ENCODE measurements at regions not wholly inside any gene's neighbourhood (a gene's known extent, or its start where the extent isn't known, plus 50 kb on each side); places are given as distances from the start of the nearest gene placed in this dataset.

- ATAC-seq, result no peak
- no peak overlapping the region for H3K4me2 ChIP-seq (ENCODE audit: low read length)
- ChIA-PET POLR2A (no interaction called here), RAD21 (ENCODE audit: low non-redundant PET in 1 of 2, low total read pairs in 2 of 2, uncharacterized antibody in 2 of 2, unreplicated experiment in 2 of 2) (no interaction called here), CTCF (no interaction called here)
- BruUV-seq (replicated peaks), result no TSS peak
- H3K27ac ChIP-seq (ENCODE audit: low read depth, low read length), result no peak overlapping the region
- H3K4me1 ChIP-seq (ENCODE audit: control insufficient read depth in 1 of 2, insufficient read depth in 2 of 2, low read length in 2 of 2), result peaks cover 0 to 6% of the 10 kb centered on the region in 2 experiments; a peak in 1 of 4 replicates
- no peak overlapping the region for H2AFZ ChIP-seq (ENCODE audit: low read depth, low read length, poor library complexity, severe bottlenecking)
- H3K4me3 ChIP-seq (replicated peaks in 1 of 2; ENCODE audit: low read depth in 1 of 2, low read length in 2 of 2), result no peak overlapping the region
- no peaks in the 10 kb centered on the region for H3K79me2 ChIP-seq (ENCODE audit: insufficient read depth, low read length)
- no peak for DNase-seq (ENCODE audit: low read depth, low spot score)
- TF ChIP-seq CTCF (IDR thresholded peaks at IDR 0.05 in 2 of 3, conservative IDR thresholded peaks at IDR 0.05 in 1 of 3; ENCODE audit: borderline replicate concordance in 1 of 3, insufficient read depth in 1 of 3, low read depth in 2 of 3, low read length in 2 of 3), result no peak
- no peak for TF ChIP-seq SRF (IDR thresholded peaks at IDR 0.05; ENCODE audit: low read depth)
- TF ChIP-seq ZBTB33 (IDR thresholded peaks at IDR 0.05; ENCODE audit: extremely low read depth, insufficient replicate concordance, low read length), result no peak
- no peak for TF ChIP-seq JUND (IDR thresholded peaks at IDR 0.05)
- no peak for TF ChIP-seq POLR2AphosphoS5 (IDR thresholded peaks at IDR 0.05; ENCODE audit: low read depth, low read length)
- TF ChIP-seq REST (IDR thresholded peaks at IDR 0.05; ENCODE audit: low read depth), result no peak
- no peak for TF ChIP-seq FOSL1 (IDR thresholded peaks at IDR 0.05; ENCODE audit: low read depth)
- no peak for TF ChIP-seq MAX (IDR thresholded peaks at IDR 0.05)
- no peak for TF ChIP-seq SP1 (IDR thresholded peaks at IDR 0.05; ENCODE audit: low read depth)
- TF ChIP-seq RAD21 (IDR thresholded peaks at IDR 0.05; ENCODE audit: low read depth), result no peak
- TF ChIP-seq TCF7L2 (IDR thresholded peaks at IDR 0.05; ENCODE audit: borderline replicate concordance, extremely low read depth, insufficient read depth, insufficient read length), result no peak
- no peak for TF ChIP-seq ELF1 (IDR thresholded peaks at IDR 0.05; ENCODE audit: borderline replicate concordance, low read depth)
- TF ChIP-seq CBX3 (IDR thresholded peaks at IDR 0.05; ENCODE audit: low read depth), result no peak
- no peak for TF ChIP-seq EGR1 (IDR thresholded peaks at IDR 0.05; ENCODE audit: low read depth)
- no peak for TF ChIP-seq ATF3 (IDR thresholded peaks at IDR 0.05)
- no peak for TF ChIP-seq EZH2phosphoT487 (IDR thresholded peaks at IDR 0.05; ENCODE audit: borderline replicate concordance)
- no peak for TF ChIP-seq ZNF274 (IDR thresholded peaks at IDR 0.05; ENCODE audit: low read depth, low read length)
- no peak for TF ChIP-seq EZH2 (IDR thresholded peaks at IDR 0.05)
- no peak for TF ChIP-seq POLR2A (IDR thresholded peaks at IDR 0.05; ENCODE audit: borderline replicate concordance, extremely low read depth, insufficient read depth, insufficient read length)
- no peak overlapping the region for H3K9ac ChIP-seq (ENCODE audit: low read length)
- no peaks in the 10 kb centered on the region for H3K36me3 ChIP-seq (ENCODE audit: control insufficient read depth in 1 of 2, insufficient read depth in 2 of 2, low read length in 2 of 2)
- no peaks in the 10 kb centered on the region for H3K27me3 ChIP-seq (ENCODE audit: insufficient read depth, low read length)
- H3K9me2 ChIP-seq (ENCODE audit: insufficient read depth), result no peaks in the 10 kb centered on the region
- intact Hi-C loops (cut with micrococcal nuclease), result no loop called here
- H4K20me1 ChIP-seq (ENCODE audit: insufficient read depth), result no peaks in the 10 kb centered on the region
- no peaks in the 10 kb centered on the region for H3K9me3 ChIP-seq (ENCODE audit: control insufficient read depth in 1 of 2, insufficient read depth in 1 of 2, low read depth in 1 of 2, low read length in 2 of 2)
Measured at GRCh38 chr11:28735511-28735910, 627.3 kb downstream of the METTL15 start.
